PC-9 (cell line): ENCODE measurements at regions not wholly inside any gene's neighbourhood (a gene's known extent, or its start where the extent isn't known, plus 50 kb on each side); places are given as distances from the start of the nearest gene placed in this dataset.

Source experiments
- CTCF ChIP-seq: fragments of 200-600 bp; sonication (generic); conservative IDR thresholded peaks from 2 replicates; pipeline ENCODE4 v1.6.1; 2017; ENCODE audit warnings: mixed run types, antibody characterized with exemption, mild to moderate bottlenecking, moderate library complexity
- EZH2 ChIP-seq: fragments of 200-600 bp; sonication (generic); IDR thresholded peaks from 2 replicates; pipeline ENCODE4 v1.8.0; 2017; ENCODE audit warnings: antibody characterized with exemption, low read depth

- no peak for TF ChIP-seq CTCF
- no peak for TF ChIP-seq EZH2
Observed at GRCh38 chr18:38042211-38042890, 476.8 kb upstream of the CELF4 start.
